ENCODE measurements at regions not wholly inside any gene's neighbourhood (a gene's known extent, or its start where the extent isn't known, plus 50 kb on each side); places are given as distances from the start of the nearest gene placed in this dataset.

DNA sequence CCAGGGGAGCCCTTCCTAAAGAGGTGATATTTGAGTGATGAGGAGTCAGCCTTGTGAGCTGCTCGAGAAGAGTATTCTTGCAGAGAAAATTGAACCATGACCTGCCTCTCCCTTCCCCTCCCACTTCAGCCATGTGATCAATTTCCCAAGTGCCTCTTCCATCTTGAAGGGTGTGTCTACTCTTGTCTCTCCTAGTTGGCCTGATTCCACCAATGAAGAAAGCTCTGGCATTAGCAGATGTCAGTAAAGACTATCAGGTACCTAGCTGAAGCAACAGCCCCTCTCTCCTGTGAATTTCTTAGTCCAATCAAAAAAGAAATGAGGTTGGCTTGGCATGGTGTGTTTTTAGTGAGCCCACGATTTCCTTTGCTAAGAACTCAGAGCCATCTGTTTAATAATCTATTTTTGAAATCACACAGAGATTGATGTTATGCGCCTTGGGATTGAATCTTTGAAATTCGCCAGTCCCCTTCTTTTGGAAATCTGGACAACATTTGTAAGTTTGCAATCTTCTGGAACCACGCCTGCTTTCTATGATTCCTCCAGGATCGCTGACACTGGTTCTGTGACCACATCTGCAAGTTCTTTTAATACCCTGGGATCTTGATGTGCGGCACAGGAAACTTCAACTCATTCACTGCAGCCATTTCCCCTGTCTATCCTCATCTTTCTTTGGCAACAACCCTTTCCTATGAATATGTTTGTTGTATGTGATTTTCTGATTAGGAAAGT is 404.6 kb downstream of the DMRT2 start:
- no peak for TF ChIP-seq E2F6 (IDR thresholded peaks at IDR 0.05; ENCODE audit: borderline replicate concordance, low read depth)
- TF ChIP-seq FOSB (CRISPR knock-in tag; IDR thresholded peaks at IDR 0.05), result no peak
- TF ChIP-seq CTCF (IDR thresholded peaks at IDR 0.05), result no peak
- no peak for TF ChIP-seq PBX3 (IDR thresholded peaks at IDR 0.05)
- no peak for TF ChIP-seq MYC (IDR thresholded peaks at IDR 0.05; ENCODE audit: borderline replicate concordance, low read length)
- TF ChIP-seq MAZ (IDR thresholded peaks at IDR 0.05; ENCODE audit: borderline replicate concordance, low read depth, low read length), result no peak
- no peak for TF ChIP-seq EP300 (IDR thresholded peaks at IDR 0.05)
- TF ChIP-seq ZC3H11A (IDR thresholded peaks at IDR 0.05), result no peak
- no peak for TF ChIP-seq FOXS1 (CRISPR knock-in tag; IDR thresholded peaks at IDR 0.05)
- TF ChIP-seq MAFK (IDR thresholded peaks at IDR 0.05; ENCODE audit: partially characterized antibody), result no peak
- TF ChIP-seq RARB (CRISPR knock-in tag; IDR thresholded peaks at IDR 0.05), result no peak
- TF ChIP-seq KDM5A (IDR thresholded peaks at IDR 0.05), result no peak
- TF ChIP-seq ELK1 (IDR thresholded peaks at IDR 0.05; ENCODE audit: low read depth, low read length), result no peak
- TF ChIP-seq HOXB5 (CRISPR knock-in tag; IDR thresholded peaks at IDR 0.05), result no peak

GRCh38 chr9:1455766-1456165 is 405.6 kb downstream of the DMRT2 start:
- ChIA-PET POLR2A (no interaction called here), CTCF (no interaction called here)
- Histone ChIP-seq H3K9me3 (no peaks in the 10 kb centered on the region), H3K4me2 (no peak overlapping the region), H3K27ac (no peak overlapping the region), H3K4me1 (no peaks in the 10 kb centered on the region), H3K4me3 (no peak overlapping the region)
- WGBS (ENCODE audit: missing lambda C conversion rate), result 2% methylated on average over 4 of the region's 4 CpGs
- no peak for ATAC-seq
- FAIRE-seq, result no peak
- DNase-seq (ENCODE audit: low read depth in 1 of 2, low spot score in 1 of 2), result no peak
- TF ChIP-seq CBX2 (IDR thresholded peaks at IDR 0.05; ENCODE audit: borderline replicate concordance, low read depth), result no peak

More for the DNA sequence above, 404.6 kb downstream of the DMRT2 start:
- DNase-seq (ENCODE audit: low read depth in 1 of 2, low spot score in 1 of 2) (no peak), FAIRE-seq (no peak), ATAC-seq (no peak)
- 2% methylated on average over 7 of the region's 7 CpGs for WGBS (ENCODE audit: missing lambda C conversion rate)
- CTCF ChIA-PET, result no interaction called here
- Histone ChIP-seq H3K9me3 (no peaks in the 10 kb centered on the region), H3K4me2 (no peak overlapping the region), H3K27ac (no peak overlapping the region), H3K4me1 (no peaks in the 10 kb centered on the region), H3K4me3 (no peak overlapping the region)
- POLR2A ChIA-PET, result no interaction called here

DNA sequence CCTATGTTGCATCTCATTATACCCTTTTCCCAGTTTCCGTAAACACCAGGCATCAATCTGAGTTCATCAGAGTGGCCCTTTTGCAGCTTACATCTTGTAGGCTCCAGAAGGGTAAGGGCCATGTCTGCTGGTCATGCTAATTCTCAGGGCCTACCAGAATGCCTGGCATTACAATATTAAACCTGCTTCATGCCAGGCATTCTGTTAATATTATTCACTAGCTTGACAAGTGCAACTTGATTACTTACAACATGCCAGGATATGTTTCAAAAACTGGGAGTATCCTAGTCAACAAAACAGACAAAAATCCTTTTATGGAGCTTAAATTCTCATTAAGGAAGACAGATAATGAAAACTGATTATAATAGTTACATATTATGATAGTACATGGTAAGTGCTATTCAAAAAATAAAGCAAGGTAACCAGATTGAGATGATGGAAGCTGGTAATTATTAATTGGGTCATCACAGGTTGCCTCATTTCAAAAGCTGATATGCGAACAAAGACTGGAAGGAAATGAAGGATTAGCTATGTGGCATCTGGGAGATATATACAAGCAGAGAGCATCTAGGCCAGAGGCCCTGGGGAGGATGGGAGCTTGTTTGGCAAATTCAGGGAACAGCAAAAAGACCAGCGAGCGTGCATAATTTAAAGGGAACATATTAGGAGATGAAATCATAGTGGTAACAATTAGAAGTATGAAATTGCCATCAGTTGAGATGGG is 406.3 kb downstream of the DMRT2 start:
- Histone ChIP-seq H3K27ac (no peak overlapping the region), H3K4me1 (no peaks in the 10 kb centered on the region), H3K4me3 (no peak overlapping the region), H3K9me3 (no peaks in the 10 kb centered on the region), H3K4me2 (no peak overlapping the region)
- FAIRE-seq (no peak), DNase-seq (ENCODE audit: low read depth in 1 of 2, low spot score in 1 of 2) (no peak), ATAC-seq (no peak)
- CTCF ChIA-PET, result interaction anchor here (0.6 kb wide), 1 partner anchor 1836 kb away, joined by 4 read pairs; no protein-coding TSS in a partner anchor
- POLR2A ChIA-PET, result no interaction called here
- WGBS (ENCODE audit: missing lambda C conversion rate), result 8% methylated on average over 4 of the region's 4 CpGs
- TF ChIP-seq MAX (IDR thresholded peaks at IDR 0.05) (no peak), HOXB13 (CRISPR knock-in tag; IDR thresholded peaks at IDR 0.05; ENCODE audit: low read depth) (no peak), ZNF302 (CRISPR knock-in tag; IDR thresholded peaks at IDR 0.05) (no peak), CHD2 (IDR thresholded peaks at IDR 0.05; ENCODE audit: low read length, partially characterized antibody) (no peak), PBX3 (IDR thresholded peaks at IDR 0.05) (no peak), KDM1A (IDR thresholded peaks at IDR 0.05; ENCODE audit: low read depth) (no peak), POLR2A (IDR thresholded peaks at IDR 0.05; ENCODE audit: low read length) (no peak), EHF (CRISPR knock-in tag; IDR thresholded peaks at IDR 0.05) (no peak), BHLHE40 (IDR thresholded peaks at IDR 0.05; ENCODE audit: low read depth, low read length) (no peak), ATOH8 (CRISPR knock-in tag; IDR thresholded peaks at IDR 0.05; ENCODE audit: low read depth) (no peak), ZC3H11A (IDR thresholded peaks at IDR 0.05) (no peak)
- TF ChIP-seq, protein P1, sequence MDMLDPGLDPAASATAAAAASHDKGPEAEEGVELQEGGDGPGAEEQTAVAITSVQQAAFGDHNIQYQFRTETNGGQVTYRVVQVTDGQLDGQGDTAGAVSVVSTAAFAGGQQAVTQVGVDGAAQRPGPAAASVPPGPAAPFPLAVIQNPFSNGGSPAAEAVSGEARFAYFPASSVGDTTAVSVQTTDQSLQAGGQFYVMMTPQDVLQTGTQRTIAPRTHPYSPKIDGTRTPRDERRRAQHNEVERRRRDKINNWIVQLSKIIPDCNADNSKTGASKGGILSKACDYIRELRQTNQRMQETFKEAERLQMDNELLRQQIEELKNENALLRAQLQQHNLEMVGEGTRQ (IDR thresholded peaks at IDR 0.05), result no peak

Data from A549 (cell line).